ENCODE measurements at regions not wholly inside any gene's neighbourhood (a gene's known extent, or its start where the extent isn't known, plus 50 kb on each side); places are given as distances from the start of the nearest gene placed in this dataset.

DNA sequence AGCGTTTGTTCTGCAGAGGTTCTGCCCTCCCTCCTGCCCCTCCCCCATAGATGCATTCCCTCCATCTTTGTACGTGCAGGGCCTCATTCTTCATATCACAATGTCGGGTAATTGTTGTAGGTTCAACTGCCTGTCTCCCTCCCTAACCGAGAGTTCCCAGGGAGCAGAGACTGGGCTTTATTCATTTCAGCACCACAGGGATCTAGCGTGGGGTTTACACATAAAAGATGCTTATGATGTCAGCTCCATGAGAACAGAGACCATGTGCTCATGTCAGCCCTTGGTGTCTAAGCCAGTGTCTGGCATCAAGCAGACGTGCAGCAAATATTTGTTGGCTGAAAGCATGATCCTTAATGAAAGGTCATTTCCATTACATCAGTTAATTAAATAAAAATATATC lies 298.9 kb upstream of the TRIB2 start:
- TF ChIP-seq, protein P1, sequence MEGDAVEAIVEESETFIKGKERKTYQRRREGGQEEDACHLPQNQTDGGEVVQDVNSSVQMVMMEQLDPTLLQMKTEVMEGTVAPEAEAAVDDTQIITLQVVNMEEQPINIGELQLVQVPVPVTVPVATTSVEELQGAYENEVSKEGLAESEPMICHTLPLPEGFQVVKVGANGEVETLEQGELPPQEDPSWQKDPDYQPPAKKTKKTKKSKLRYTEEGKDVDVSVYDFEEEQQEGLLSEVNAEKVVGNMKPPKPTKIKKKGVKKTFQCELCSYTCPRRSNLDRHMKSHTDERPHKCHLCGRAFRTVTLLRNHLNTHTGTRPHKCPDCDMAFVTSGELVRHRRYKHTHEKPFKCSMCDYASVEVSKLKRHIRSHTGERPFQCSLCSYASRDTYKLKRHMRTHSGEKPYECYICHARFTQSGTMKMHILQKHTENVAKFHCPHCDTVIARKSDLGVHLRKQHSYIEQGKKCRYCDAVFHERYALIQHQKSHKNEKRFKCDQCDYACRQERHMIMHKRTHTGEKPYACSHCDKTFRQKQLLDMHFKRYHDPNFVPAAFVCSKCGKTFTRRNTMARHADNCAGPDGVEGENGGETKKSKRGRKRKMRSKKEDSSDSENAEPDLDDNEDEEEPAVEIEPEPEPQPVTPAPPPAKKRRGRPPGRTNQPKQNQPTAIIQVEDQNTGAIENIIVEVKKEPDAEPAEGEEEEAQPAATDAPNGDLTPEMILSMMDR (IDR thresholded peaks at IDR 0.05; ENCODE audit: low read depth, low read length), result no peak
- no peak for TF ChIP-seq POLR2A (IDR thresholded peaks at IDR 0.05; ENCODE audit: extremely low read depth, insufficient read length)
